HG03060 (cell line): ENCODE measurements at regions not wholly inside any gene's neighbourhood (a gene's known extent, or its start where the extent isn't known, plus 50 kb on each side); places are given as distances from the start of the nearest gene placed in this dataset.

ENCODE experiments used
- ATAC-seq: cut with Tn5 transposase; IDR thresholded peaks from one replicate; pipeline ENCODE4 v1.9.1; 2021; ENCODE audit warnings: low read depth, moderate number of reproducible peaks; ENCODE audit not compliant: unreplicated experiment

GRCh38 chr4:33061727-33062126, 2341.6 kb downstream of the PCDH7 start:
- ATAC-seq = no peak

- ATAC-seq = no peak
Observed at GRCh38 chr4:33062155-33062806, 2342.1 kb downstream of the PCDH7 start.

GRCh38 chr4:33063241-33063640, 2343.1 kb downstream of the PCDH7 start:
- no peak for ATAC-seq

GRCh38 chr4:33064238-33064637, 2344.1 kb downstream of the PCDH7 start:
- ATAC-seq = no peak

- ATAC-seq = no peak
Observed at GRCh38 chr4:33065749-33066148, 2345.6 kb downstream of the PCDH7 start.

GRCh38 chr4:33067221-33067620, 2347.1 kb downstream of the PCDH7 start:
- ATAC-seq = no peak

- no peak for ATAC-seq
Observed at GRCh38 chr4:33068539-33068938, 2348.4 kb downstream of the PCDH7 start.

- ATAC-seq = no peak
Observed at GRCh38 chr4:33071535-33071934, 2351.4 kb downstream of the PCDH7 start.

DNA sequence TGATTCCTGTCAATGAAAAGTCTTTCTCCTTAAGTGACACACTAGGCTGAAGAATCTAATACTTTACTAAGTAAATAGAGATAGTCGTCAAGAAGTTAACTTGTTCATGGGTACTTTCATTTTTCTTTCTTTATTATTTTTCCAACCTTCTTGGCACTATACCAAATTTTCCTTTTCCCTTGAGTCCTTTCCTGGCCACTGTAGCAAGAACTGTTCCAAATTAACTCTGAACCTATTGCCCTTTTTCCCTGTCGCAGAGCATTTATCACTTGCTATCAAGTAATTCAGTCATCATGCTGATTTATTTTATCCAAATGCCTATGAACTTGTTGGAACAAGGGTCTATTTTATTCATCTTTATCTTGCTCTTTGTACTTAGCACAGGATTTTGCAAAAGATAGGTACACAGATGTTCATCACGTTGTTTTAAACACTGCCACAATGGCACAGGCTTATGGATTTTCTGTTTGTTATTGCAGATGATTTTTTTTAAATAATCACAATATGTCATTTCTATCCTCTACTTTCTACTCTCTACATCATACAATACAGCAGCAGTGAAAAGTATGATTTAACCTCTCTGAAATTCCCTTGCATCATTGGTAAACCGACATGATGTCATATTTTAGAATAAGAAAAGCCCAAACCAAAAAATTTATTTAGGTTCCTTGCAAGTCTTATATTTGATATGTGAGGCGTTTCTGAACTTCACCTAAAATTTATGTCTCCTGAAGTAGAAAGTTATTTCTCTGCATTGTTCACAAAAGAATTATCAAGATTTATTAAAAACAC, 2352.3 kb downstream of the PCDH7 start:
- ATAC-seq = no peak

GRCh38 chr4:33073811-33074210, 2353.6 kb downstream of the PCDH7 start:
- ATAC-seq = no peak

GRCh38 chr4:33078145-33078544, 2358.0 kb downstream of the PCDH7 start:
- ATAC-seq = no peak

DNA sequence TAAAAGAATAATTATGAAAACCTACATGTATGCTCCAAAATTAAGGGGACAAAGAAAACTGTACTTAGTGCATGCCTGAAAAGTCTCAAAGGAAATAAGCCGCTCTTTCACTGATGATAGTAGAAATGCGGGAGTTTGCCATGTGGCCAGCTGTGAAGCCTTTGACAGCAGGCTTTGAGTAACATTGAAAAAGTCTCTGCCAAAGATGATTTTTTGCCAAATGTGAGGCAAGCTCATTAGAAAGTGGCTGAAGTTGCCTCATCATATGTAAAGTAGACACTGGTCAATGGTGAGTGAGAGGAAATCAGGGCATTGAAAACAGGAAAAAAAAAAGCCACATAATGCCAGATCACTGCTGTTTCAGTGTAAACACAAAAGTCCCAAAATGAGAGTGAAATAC, 2360.1 kb downstream of the PCDH7 start:
- no peak for ATAC-seq

GRCh38 chr4:33085709-33086108, 2365.5 kb downstream of the PCDH7 start:
- ATAC-seq = no peak

DNA sequence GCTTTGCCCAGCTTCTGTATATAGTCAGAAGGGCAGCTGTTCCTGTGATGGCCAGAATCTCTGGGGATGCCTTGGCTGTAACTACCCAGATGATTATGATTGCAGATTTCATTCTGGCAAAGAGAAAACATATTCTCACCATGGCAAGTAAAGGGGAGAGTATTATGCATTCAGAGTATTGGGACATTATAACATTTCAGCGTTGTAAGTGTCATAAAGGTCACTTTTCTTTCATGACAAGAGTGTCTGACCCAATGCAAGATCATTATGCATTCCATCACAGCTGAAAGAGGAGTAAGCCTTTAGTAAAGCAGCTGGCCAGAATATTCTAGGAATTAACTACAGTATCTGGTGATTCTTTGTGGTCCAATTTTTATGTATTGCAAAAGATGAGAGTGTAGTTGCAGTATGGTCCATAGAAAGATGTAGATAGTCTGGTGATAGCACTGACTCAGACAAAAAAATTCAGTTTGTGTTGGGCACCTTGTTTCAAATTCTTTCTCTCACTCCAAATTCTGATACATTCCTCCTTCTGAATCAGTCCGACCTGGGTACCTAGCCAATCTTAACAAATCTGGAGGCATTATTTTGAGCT, 2366.3 kb downstream of the PCDH7 start:
- ATAC-seq = no peak

DNA sequence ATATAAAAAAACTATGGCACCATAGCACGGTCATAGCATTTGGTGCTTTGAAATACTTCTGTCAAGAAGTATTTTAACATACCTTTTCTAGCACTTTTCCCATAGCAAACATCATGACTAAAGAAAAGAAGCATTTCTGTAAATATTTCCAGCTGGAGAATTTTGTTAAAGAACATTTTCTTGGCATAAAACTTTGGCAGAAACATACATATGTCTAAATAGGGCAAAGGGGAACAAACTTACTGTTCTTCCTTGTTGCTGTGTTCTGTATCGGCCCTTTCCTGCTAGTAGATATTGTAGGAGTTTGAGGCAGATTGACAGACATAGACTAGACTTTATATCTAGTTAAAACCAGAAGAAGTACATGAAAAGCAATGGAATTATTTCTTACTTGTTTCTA, 2368.5 kb downstream of the PCDH7 start:
- ATAC-seq = no peak

DNA sequence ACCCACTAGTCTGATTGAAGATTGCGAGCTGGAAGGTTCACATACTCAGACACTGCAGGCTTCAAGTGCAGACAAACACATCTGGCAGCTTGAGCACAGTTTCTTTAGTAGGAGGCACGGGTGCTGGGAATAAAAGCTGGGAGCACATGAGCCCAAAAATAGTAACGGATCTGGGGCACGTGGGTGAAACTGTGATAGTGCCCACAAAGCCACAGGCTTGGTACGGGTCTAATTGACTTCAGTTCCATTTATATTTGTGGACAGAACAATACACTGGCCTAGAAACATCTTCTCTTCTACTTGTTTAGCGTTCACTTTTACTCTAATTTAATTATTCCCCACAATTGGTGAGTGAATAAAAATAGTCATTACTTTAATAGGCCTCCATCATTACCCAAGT, 2370.7 kb downstream of the PCDH7 start:
- no peak for ATAC-seq

- no peak for ATAC-seq
Observed at GRCh38 chr4:33091961-33092360, 2371.8 kb downstream of the PCDH7 start.

GRCh38 chr4:33104273-33104672, 2384.1 kb downstream of the PCDH7 start:
- no peak for ATAC-seq

GRCh38 chr4:33107814-33108213, 2387.6 kb downstream of the PCDH7 start:
- ATAC-seq = no peak

DNA sequence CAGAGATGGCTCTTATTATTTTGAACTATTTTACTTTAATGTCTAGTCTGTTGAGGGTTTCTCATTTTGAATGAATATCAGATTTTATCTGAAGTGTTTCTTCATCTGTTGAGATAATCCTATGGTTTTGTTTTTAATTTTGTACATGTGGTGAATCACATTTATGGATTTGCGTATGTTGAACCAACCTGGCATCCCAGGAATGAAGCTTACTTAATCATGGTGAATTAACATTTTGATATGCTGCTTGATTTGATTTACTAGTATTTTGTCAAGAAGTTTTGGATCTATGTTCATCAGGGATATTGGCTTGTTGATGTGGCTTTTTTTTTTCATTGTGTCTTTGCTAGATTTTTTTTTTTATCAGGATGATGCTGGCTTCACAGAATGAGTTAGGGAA, 2390.9 kb downstream of the PCDH7 start:
- ATAC-seq = no peak

DNA sequence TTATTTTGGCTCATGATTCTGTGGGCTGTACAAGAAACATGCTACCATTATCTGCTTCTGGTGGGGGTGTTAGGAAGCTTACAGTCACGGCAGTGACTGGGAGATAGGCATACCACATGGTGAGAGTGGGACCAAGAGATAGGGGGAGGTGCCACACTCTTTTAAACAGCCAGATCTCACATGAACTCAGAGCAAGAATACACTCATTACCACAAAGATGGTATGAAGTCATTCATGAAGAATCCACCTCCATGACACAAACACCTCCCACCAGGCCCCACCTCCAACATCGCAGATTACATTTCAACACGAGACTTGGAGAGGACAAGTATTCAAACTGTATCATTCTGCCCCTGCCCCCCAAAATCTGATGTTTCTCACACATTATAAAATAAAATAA, 2396.7 kb downstream of the PCDH7 start:
- ATAC-seq = no peak

DNA sequence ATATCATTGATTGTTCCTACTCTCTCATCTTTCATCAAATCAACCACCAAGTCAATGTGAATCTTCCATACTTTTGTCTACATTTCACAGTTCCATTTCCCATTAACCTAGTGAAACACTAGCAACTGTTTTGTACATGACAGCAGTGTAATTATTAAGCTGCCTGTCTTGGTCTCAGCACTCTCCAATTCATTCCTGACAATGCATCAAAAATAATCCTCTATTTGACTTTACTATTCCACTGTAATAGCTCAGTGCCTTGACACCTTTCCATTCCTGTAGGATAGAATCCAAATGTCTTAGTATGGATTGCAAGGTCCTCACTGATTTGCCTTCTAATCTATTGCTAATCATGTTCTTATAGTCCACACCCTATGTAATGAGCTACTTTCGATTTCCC, 2405.8 kb downstream of the PCDH7 start:
- no peak for ATAC-seq
